H9 (cell line): ENCODE measurements at regions not wholly inside any gene's neighbourhood (a gene's known extent, or its start where the extent isn't known, plus 50 kb on each side); places are given as distances from the start of the nearest gene placed in this dataset.

Experiments used
- DNase-seq: peaks from one replicate; pipeline ENCODE4 v3.0.0-alpha.2; 2017
- H2AFZ ChIP-seq: one replicate; pipeline ENCODE4 v1.6.1; 2013; ENCODE audit warnings: mild to moderate bottlenecking, low read length, control low read depth, moderate library complexity
- H2AK5ac ChIP-seq: 2 replicates; pipeline ENCODE4 v1.6.1; 2013; ENCODE audit warnings: low read length, control low read depth, mixed read lengths; ENCODE audit not compliant: insufficient read length
- H2BK120ac ChIP-seq: one replicate; pipeline ENCODE4 v1.6.1; 2013; ENCODE audit warnings: low read depth, mild to moderate bottlenecking, low read length, control low read depth, inconsistent platforms; ENCODE audit not compliant: poor library complexity, severe bottlenecking
- H2BK12ac ChIP-seq: 2 replicates; pipeline ENCODE4 v1.6.1; 2013; ENCODE audit warnings: low read length, control low read depth, mixed read lengths, low read depth; ENCODE audit not compliant: insufficient read length
- H2BK15ac ChIP-seq: 2 replicates; pipeline ENCODE4 v1.6.1; 2013; ENCODE audit warnings: low read depth, low read length, control low read depth
- H2BK20ac ChIP-seq: one replicate; pipeline ENCODE4 v1.6.1; 2013; ENCODE audit warnings: low read depth, mild to moderate bottlenecking, low read length, control low read depth, inconsistent platforms; ENCODE audit not compliant: poor library complexity, severe bottlenecking
- H2BK5ac ChIP-seq: 2 replicates; pipeline ENCODE4 v1.6.1; 2013; ENCODE audit warnings: low read length, control low read depth, mixed read lengths; ENCODE audit not compliant: insufficient read length
- H3K14ac ChIP-seq: 2 replicates; pipeline ENCODE4 v1.6.1; 2013; ENCODE audit warnings: low read length, control low read depth; ENCODE audit not compliant: insufficient read depth
- H3K18ac ChIP-seq: 2 replicates; pipeline ENCODE4 v1.6.1; 2013; ENCODE audit warnings: low read depth, mild to moderate bottlenecking, mixed read lengths, low read length, control low read depth; ENCODE audit not compliant: insufficient read length
- H3K23ac ChIP-seq: 2 replicates; pipeline ENCODE4 v1.6.1; 2013; ENCODE audit warnings: low read length, control low read depth, mixed read lengths, low read depth; ENCODE audit not compliant: insufficient read length
- H3K23me2 ChIP-seq: 2 replicates; pipeline ENCODE4 v1.6.1; 2013; ENCODE audit warnings: low read depth, mild to moderate bottlenecking, mixed read lengths, low read length, control low read depth; ENCODE audit not compliant: insufficient read length, poor library complexity, severe bottlenecking
- H3K27ac ChIP-seq: 2 replicates; pipeline ENCODE4 v1.5.1; 2013; ENCODE audit warnings: low read length, control low read depth, mixed read lengths, low read depth; ENCODE audit not compliant: insufficient read length
- H3K27me3 ChIP-seq: 2 replicates; pipeline ENCODE4 v1.6.1; 2013; ENCODE audit warnings: low read length, control low read depth, inconsistent platforms; ENCODE audit not compliant: insufficient read depth
- H3K4ac ChIP-seq: 2 replicates; pipeline ENCODE4 v1.6.1; 2013; ENCODE audit warnings: low read depth, mild to moderate bottlenecking, control low read depth, inconsistent platforms, low read length, moderate library complexity
- H3K4me1 ChIP-seq: 2 replicates; pipeline ENCODE4 v1.6.1; 2013; ENCODE audit warnings: low read length, control low read depth, inconsistent platforms; ENCODE audit not compliant: insufficient read depth
- H3K4me2 ChIP-seq: 2 replicates; pipeline ENCODE4 v1.6.1; 2013; ENCODE audit warnings: low read length, control low read depth, mixed read lengths; ENCODE audit not compliant: insufficient read length, insufficient read depth
- H3K56ac ChIP-seq: 2 replicates; pipeline ENCODE4 v1.6.1; 2013; ENCODE audit warnings: low read depth, mild to moderate bottlenecking, mixed read lengths, low read length, control low read depth; ENCODE audit not compliant: insufficient read length
- H3K79me1 ChIP-seq: 2 replicates; pipeline ENCODE4 v1.6.1; 2013; ENCODE audit warnings: low read depth, mild to moderate bottlenecking, moderate library complexity, low read length, control low read depth, inconsistent platforms; ENCODE audit not compliant: insufficient read depth, poor library complexity, severe bottlenecking
- H3K79me2 ChIP-seq: 2 replicates; pipeline ENCODE4 v1.6.1; 2013; ENCODE audit warnings: low read length, control low read depth, inconsistent platforms; ENCODE audit not compliant: insufficient read depth
- H3K9ac ChIP-seq: 2 replicates; pipeline ENCODE4 v1.6.1; 2013; ENCODE audit warnings: low read length, control low read depth, mixed read lengths; ENCODE audit not compliant: insufficient read length; ENCODE audit errors: extremely low read depth
- H3K9me3 ChIP-seq: one replicate; pipeline ENCODE4 v1.6.1; 2013; ENCODE audit warnings: low read depth, low read length, inconsistent platforms; ENCODE audit not compliant: control insufficient read depth
- H3T11ph ChIP-seq: one replicate; pipeline ENCODE4 v1.6.1; 2013; ENCODE audit warnings: mild to moderate bottlenecking, low read length, control low read depth, inconsistent platforms
- H4K20me1 ChIP-seq: one replicate; pipeline ENCODE4 v1.6.1; 2013; ENCODE audit not compliant: control insufficient read depth, insufficient read length, insufficient read depth
- H4K5ac ChIP-seq: 2 replicates; pipeline ENCODE4 v1.6.1; 2013; ENCODE audit warnings: low read depth, mild to moderate bottlenecking, mixed read lengths, low read length, control low read depth; ENCODE audit not compliant: insufficient read length
- H4K8ac ChIP-seq: replicated peaks from 2 replicates; pipeline ENCODE4 v1.6.1; 2013; ENCODE audit warnings: low read length, control low read depth, mixed read lengths, low read depth; ENCODE audit not compliant: insufficient read length
- H4K91ac ChIP-seq: 2 replicates; pipeline ENCODE4 v1.6.1; 2013; ENCODE audit warnings: low read depth, mild to moderate bottlenecking, moderate library complexity, mixed read lengths, low read length, control low read depth; ENCODE audit not compliant: insufficient read length
- H3K27ac Mint-ChIP-seq, 3 experiments: 2 replicates in 2 of 3; 3 replicates in 1 of 3; pipeline ENCODE4 v1.8.0; 2020 to 2021; ENCODE audit warnings: mixed read lengths in 3 of 3, mild to moderate bottlenecking in 1 of 3, moderate library complexity in 1 of 3
- H3K27me3 Mint-ChIP-seq: 2 replicates; pipeline ENCODE4 v1.8.0; 2021; ENCODE audit warnings: low read depth, mild to moderate bottlenecking, moderate library complexity, mixed read lengths
- H3K36me3 Mint-ChIP-seq, 3 experiments: 2 replicates in 2 of 3; 3 replicates in 1 of 3; pipeline ENCODE4 v1.8.0; 2020 to 2021; ENCODE audit warnings: low read depth in 3 of 3, mixed read lengths in 3 of 3; ENCODE audit not compliant: insufficient read depth in 1 of 3
- H3K4me1 Mint-ChIP-seq, 2 experiments: 2 replicates each; pipeline ENCODE4 v1.8.0; 2020; ENCODE audit warnings: mixed read lengths in 2 of 2
- H3K4me3 Mint-ChIP-seq, 2 experiments: 2 replicates in 1 of 2; 3 replicates in 1 of 2; pipeline ENCODE4 v1.8.0; 2020 to 2021; ENCODE audit warnings: mild to moderate bottlenecking in 2 of 2, mixed read lengths in 2 of 2, moderate library complexity in 1 of 2
- H3K9me3 Mint-ChIP-seq, 2 experiments: 2 replicates in 1 of 2; 3 replicates in 1 of 2; pipeline ENCODE4 v1.8.0; 2020; ENCODE audit warnings: mild to moderate bottlenecking in 2 of 2, mixed read lengths in 2 of 2, moderate library complexity in 1 of 2
- WGBS: extraction: QIAGEN DNeasy Blood & Tissue Kit; methylation state at CpG from one replicate; pipeline ENCODE4 v1.1.7; 2013; ENCODE audit warnings: missing lambda C conversion rate, low lambda C conversion rate, mixed read lengths; ENCODE audit not compliant: insufficient read length; ENCODE audit errors: extremely low coverage; 5-methylcytosine and 5-hydroxymethylcytosine counted together
- TF ChIP-seq, protein P1 (sequence below): fragments of 200-600 bp; sonication (generic); conservative IDR thresholded peaks from 3 replicates; pipeline ENCODE4 v1.8.0; 2021; ENCODE audit warnings: antibody characterized with exemption, mild to moderate bottlenecking

DNA sequence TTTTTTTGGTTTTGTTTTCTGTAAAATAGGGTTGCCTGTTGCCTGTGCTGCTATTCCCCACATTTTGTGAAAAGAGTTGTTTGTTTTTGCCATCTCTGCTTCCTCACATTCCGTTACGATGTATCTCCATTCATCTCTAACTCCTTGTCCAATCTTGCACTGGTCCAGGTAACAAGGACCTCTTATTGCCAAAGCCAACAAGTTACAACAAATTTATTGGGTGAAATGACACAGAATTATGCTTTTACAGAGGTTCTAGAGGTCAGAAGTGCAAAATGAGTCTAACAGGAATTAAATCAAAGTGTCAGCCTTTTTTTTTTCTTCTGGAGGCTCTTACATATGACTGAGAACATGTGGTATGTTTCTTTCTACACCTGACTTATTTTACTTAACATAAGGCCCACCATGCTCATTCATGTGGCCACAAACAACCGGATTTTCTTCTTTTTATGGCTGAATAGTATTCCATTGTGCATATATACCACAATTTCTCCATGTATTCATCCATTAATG is 787.9 kb upstream of the B3GALT2 start:
- Histone ChIP-seq H3K23ac (no peak overlapping the region), H4K5ac (no peak overlapping the region), H3K27me3 (no peaks in the 10 kb centered on the region), H3K4me1 (no peaks in the 10 kb centered on the region), H3K4ac (no peak overlapping the region), H3K27ac (no peak overlapping the region), H4K8ac (no peak overlapping the region), H2AFZ (no peak overlapping the region), H4K91ac (no peak overlapping the region), H2BK12ac (no peak overlapping the region), H2BK20ac (no peak overlapping the region), H3K56ac (no peak overlapping the region), H2BK15ac (no peak overlapping the region), H3K4me2 (no peak overlapping the region), H2BK120ac (no peak overlapping the region), H3K18ac (no peak overlapping the region), H3K23me2 (no peaks in the 10 kb centered on the region), H3K79me2 (no peaks in the 10 kb centered on the region), H3K9me3 (no peaks in the 10 kb centered on the region), H3K14ac (no peak overlapping the region), H4K20me1 (no peaks in the 10 kb centered on the region), H2BK5ac (no peak overlapping the region), H3K9ac (no peak overlapping the region), H3K79me1 (no peaks in the 10 kb centered on the region), H3T11ph (no peak overlapping the region), H2AK5ac (no peak overlapping the region)
- no peak overlapping the region for H3K27ac Mint-ChIP-seq
- no peaks in the 10 kb centered on the region for H3K4me1 Mint-ChIP-seq
- no peaks in the 10 kb centered on the region for H3K9me3 Mint-ChIP-seq
- no peak overlapping the region for H3K4me3 Mint-ChIP-seq
- no peak for DNase-seq
- no peaks in the 10 kb centered on the region for H3K36me3 Mint-ChIP-seq
- TF ChIP-seq, protein P1, sequence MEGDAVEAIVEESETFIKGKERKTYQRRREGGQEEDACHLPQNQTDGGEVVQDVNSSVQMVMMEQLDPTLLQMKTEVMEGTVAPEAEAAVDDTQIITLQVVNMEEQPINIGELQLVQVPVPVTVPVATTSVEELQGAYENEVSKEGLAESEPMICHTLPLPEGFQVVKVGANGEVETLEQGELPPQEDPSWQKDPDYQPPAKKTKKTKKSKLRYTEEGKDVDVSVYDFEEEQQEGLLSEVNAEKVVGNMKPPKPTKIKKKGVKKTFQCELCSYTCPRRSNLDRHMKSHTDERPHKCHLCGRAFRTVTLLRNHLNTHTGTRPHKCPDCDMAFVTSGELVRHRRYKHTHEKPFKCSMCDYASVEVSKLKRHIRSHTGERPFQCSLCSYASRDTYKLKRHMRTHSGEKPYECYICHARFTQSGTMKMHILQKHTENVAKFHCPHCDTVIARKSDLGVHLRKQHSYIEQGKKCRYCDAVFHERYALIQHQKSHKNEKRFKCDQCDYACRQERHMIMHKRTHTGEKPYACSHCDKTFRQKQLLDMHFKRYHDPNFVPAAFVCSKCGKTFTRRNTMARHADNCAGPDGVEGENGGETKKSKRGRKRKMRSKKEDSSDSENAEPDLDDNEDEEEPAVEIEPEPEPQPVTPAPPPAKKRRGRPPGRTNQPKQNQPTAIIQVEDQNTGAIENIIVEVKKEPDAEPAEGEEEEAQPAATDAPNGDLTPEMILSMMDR, result no peak
- no CpG with 5 or more reads among the region's 3 CpGs for WGBS
- no peaks in the 10 kb centered on the region for H3K27me3 Mint-ChIP-seq
